SK-N-SH (cell line): ENCODE measurements at regions not wholly inside any gene's neighbourhood (a gene's known extent, or its start where the extent isn't known, plus 50 kb on each side); places are given as distances from the start of the nearest gene placed in this dataset.

Experiments
- CHD2 ChIP-seq: fragments of 150-350 bp; IDR thresholded peaks from 2 replicates; pipeline ENCODE4 v1.6.1; 2018; ENCODE audit warnings: low read length; ENCODE audit not compliant: partially characterized antibody
- ELF1 ChIP-seq: IDR thresholded peaks from 2 replicates; pipeline ENCODE4 v1.4.0; 2012
- EZH2phosphoT487 ChIP-seq: fragments of 200-600 bp; sonication (generic); IDR thresholded peaks from 2 replicates; pipeline ENCODE4 v1.6.1; 2017; ENCODE audit warnings: low read depth, mixed run types, mild to moderate bottlenecking, antibody characterized with exemption, moderate library complexity, borderline replicate concordance
- FOSL2 ChIP-seq: IDR thresholded peaks from 2 replicates; pipeline ENCODE4 v1.4.0; 2012; ENCODE audit warnings: low read depth, mild to moderate bottlenecking, moderate library complexity, borderline replicate concordance
- FOXM1 ChIP-seq: IDR thresholded peaks from 2 replicates; pipeline ENCODE4 v1.4.0; 2012; ENCODE audit warnings: low read depth, mild to moderate bottlenecking
- GATA2 ChIP-seq: sonication (generic); formaldehyde crosslinking; IDR thresholded peaks from 2 replicates; pipeline ENCODE4 v1.5.0; 2020; ENCODE audit warnings: mild to moderate bottlenecking, missing genetic modification reagents
- POLR2AphosphoS5 ChIP-seq: IDR thresholded peaks from 2 replicates; pipeline ENCODE4 v1.6.1; 2012; ENCODE audit warnings: low read depth, low read length
- RCOR1 ChIP-seq: fragments of 150-350 bp; IDR thresholded peaks from 2 replicates; pipeline ENCODE4 v1.6.1; 2017; ENCODE audit warnings: antibody characterized with exemption, low read length
- TAF1 ChIP-seq: IDR thresholded peaks from 2 replicates; pipeline ENCODE4 v1.6.1; 2012; ENCODE audit warnings: low read depth, mild to moderate bottlenecking, low read length, moderate library complexity, borderline replicate concordance
- TF ChIP-seq, protein P1 (sequence below): fragments of 200-600 bp; sonication (generic); IDR thresholded peaks from 2 replicates; pipeline ENCODE4 v1.6.1; 2017; ENCODE audit warnings: antibody characterized with exemption, mild to moderate bottlenecking, moderate library complexity
- TF ChIP-seq, protein P2 (sequence below): IDR thresholded peaks from 2 replicates; pipeline ENCODE4 v1.4.0; 2012; ENCODE audit warnings: low read depth, borderline replicate concordance

DNA sequence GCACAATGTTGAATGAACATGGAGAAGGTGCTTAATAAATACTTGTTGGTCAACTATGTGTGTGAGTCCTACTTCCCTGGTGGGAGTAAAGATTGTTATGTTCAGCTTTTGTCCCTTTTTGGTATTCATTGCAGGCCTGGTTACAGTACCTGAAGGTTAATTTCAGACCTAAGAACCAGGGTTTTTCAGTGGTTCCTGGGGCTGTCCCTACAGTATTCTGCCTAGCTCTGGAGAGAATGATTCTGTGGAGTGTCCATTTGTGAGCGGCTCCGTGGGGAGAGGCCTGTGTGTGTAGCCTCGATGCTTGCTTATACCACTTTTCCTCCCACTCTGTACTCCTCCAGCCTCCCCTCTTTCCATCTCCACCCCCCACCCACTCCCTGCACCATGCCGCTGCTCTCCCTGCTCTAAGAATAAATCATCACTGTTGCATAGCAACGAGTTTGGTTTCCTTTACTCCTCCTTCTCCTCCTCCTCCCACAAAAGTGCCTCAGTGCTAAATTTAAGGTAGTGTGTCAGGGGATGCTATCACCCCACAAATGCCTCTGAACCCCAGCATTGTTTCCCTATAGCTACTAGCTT is 150.6 kb upstream of the ROPN1 start:
- TF ChIP-seq, protein P1, sequence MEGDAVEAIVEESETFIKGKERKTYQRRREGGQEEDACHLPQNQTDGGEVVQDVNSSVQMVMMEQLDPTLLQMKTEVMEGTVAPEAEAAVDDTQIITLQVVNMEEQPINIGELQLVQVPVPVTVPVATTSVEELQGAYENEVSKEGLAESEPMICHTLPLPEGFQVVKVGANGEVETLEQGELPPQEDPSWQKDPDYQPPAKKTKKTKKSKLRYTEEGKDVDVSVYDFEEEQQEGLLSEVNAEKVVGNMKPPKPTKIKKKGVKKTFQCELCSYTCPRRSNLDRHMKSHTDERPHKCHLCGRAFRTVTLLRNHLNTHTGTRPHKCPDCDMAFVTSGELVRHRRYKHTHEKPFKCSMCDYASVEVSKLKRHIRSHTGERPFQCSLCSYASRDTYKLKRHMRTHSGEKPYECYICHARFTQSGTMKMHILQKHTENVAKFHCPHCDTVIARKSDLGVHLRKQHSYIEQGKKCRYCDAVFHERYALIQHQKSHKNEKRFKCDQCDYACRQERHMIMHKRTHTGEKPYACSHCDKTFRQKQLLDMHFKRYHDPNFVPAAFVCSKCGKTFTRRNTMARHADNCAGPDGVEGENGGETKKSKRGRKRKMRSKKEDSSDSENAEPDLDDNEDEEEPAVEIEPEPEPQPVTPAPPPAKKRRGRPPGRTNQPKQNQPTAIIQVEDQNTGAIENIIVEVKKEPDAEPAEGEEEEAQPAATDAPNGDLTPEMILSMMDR: no peak
- TF ChIP-seq ELF1: no peak
- no peak for TF ChIP-seq RCOR1
- no peak for TF ChIP-seq POLR2AphosphoS5
- TF ChIP-seq, protein P2, sequence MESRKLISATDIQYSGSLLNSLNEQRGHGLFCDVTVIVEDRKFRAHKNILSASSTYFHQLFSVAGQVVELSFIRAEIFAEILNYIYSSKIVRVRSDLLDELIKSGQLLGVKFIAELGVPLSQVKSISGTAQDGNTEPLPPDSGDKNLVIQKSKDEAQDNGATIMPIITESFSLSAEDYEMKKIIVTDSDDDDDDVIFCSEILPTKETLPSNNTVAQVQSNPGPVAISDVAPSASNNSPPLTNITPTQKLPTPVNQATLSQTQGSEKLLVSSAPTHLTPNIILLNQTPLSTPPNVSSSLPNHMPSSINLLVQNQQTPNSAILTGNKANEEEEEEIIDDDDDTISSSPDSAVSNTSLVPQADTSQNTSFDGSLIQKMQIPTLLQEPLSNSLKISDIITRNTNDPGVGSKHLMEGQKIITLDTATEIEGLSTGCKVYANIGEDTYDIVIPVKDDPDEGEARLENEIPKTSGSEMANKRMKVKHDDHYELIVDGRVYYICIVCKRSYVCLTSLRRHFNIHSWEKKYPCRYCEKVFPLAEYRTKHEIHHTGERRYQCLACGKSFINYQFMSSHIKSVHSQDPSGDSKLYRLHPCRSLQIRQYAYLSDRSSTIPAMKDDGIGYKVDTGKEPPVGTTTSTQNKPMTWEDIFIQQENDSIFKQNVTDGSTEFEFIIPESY: no peak
- no peak for TF ChIP-seq CHD2
- no peak for TF ChIP-seq GATA2 (CRISPR knock-in tag)
- TF ChIP-seq TAF1: no peak
- TF ChIP-seq FOSL2: no peak
- no peak for TF ChIP-seq EZH2phosphoT487
- no peak for TF ChIP-seq FOXM1
